ENCODE measurements at regions not wholly inside any gene's neighbourhood (a gene's known extent, or its start where the extent isn't known, plus 50 kb on each side); places are given as distances from the start of the nearest gene placed in this dataset.
"Not testable (repeated sequence)": the region's sequence is repeated elsewhere in the genome, so short reads cannot be mapped to it uniquely, and the experiment has no call there.

GRCh38 chr6:4225161-4225872 lies 89.9 kb upstream of the ECI2 start:
- H3K36me3 Mint-ChIP-seq (ENCODE audit: low read depth) = no peaks in the 10 kb centered on the region
- no peak overlapping the region for H3K27ac ChIP-seq (ENCODE audit: low read depth, low read length)
- H3K27ac Mint-ChIP-seq = no peak overlapping the region
- no peaks in the 10 kb centered on the region for H3K9me3 Mint-ChIP-seq
- no peaks in the 10 kb centered on the region for H3K27me3 Mint-ChIP-seq (ENCODE audit: insufficient read depth)
- no peaks in the 10 kb centered on the region for H3K36me3 ChIP-seq (ENCODE audit: control insufficient read depth, insufficient read depth, low read length)
- no peaks in the 10 kb centered on the region for H3K27me3 ChIP-seq (ENCODE audit: control insufficient read depth, insufficient read depth, low read length, poor library complexity, severe bottlenecking)
- H3K4me3 Mint-ChIP-seq = no peak overlapping the region
- H3K9ac ChIP-seq (ENCODE audit: extremely low read depth, low read length, poor library complexity, severe bottlenecking) = no peak overlapping the region
- no peak overlapping the region for H3K4me3 ChIP-seq (ENCODE audit: low read length)
- TF ChIP-seq, protein P1, sequence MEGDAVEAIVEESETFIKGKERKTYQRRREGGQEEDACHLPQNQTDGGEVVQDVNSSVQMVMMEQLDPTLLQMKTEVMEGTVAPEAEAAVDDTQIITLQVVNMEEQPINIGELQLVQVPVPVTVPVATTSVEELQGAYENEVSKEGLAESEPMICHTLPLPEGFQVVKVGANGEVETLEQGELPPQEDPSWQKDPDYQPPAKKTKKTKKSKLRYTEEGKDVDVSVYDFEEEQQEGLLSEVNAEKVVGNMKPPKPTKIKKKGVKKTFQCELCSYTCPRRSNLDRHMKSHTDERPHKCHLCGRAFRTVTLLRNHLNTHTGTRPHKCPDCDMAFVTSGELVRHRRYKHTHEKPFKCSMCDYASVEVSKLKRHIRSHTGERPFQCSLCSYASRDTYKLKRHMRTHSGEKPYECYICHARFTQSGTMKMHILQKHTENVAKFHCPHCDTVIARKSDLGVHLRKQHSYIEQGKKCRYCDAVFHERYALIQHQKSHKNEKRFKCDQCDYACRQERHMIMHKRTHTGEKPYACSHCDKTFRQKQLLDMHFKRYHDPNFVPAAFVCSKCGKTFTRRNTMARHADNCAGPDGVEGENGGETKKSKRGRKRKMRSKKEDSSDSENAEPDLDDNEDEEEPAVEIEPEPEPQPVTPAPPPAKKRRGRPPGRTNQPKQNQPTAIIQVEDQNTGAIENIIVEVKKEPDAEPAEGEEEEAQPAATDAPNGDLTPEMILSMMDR (conservative IDR thresholded peaks at IDR 0.05) = peak; percentile 45
- H3K4me1 Mint-ChIP-seq = peaks cover 3% of the 10 kb centered on the region
- DNase-seq = peak; percentile 68
- no peaks in the 10 kb centered on the region for H3K4me1 ChIP-seq (ENCODE audit: control insufficient read depth, insufficient read depth, low read length)
- H3K9me3 ChIP-seq (ENCODE audit: control insufficient read depth, low read length) = peaks cover 4% of the 10 kb centered on the region
- WGBS, 2 experiments (ENCODE audit: insufficient coverage in 1 of 2, insufficient read length in 1 of 2) = 91 to 93% methylated on average over 6 to 9 of the region's 9 CpGs

DNA sequence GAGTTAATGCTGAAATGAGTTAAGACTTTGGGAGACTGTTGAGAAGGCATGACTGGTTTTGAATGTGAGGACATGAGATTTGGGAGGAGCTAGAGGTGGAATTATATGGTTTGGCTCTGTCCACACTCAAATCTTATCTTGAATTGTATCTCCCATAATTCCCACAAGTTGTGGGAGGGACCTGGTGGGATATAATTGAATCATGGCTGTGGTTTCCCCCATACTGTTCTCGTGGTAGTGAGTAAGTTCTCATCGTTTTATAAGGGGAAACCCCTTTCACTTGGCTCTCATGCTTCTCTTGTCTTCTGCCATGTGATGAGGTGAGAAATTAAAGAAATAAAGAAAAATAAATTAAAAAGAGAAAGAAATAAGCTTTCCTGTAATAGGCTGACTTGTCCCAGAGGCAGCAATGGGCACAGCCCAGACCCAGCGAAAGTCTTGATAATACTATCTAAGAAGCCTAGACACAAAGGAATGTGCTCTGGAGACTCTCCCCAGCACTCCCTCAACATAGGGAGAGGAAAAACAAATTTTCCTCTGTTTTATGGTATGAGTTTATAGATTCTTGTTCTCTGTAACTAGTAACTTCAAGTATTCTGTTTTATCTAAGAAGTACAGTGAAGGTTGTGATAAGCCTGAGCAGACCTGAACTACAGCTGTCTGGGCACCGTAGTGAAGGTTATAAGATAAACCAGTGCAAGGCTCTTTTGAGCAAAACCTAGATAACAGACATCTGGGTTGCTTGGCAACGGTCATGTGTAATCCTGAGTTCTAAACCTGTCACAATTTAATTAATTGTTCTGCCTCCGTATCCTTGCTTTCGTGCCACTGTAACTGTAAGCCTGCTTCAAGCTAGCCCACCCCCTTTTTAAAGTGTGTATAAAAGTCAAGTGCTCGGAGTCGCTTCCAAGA lies 88.9 kb upstream of the ECI2 start:
- no peak overlapping the region for H3K4me3 ChIP-seq (ENCODE audit: low read length)
- H3K27ac Mint-ChIP-seq = no peak overlapping the region
- H3K9me3 ChIP-seq (ENCODE audit: control insufficient read depth, low read length) = peaks cover 4% of the 10 kb centered on the region
- no peak overlapping the region for H3K27ac ChIP-seq (ENCODE audit: low read depth, low read length)
- DNase-seq = no peak
- no peaks in the 10 kb centered on the region for H3K36me3 ChIP-seq (ENCODE audit: control insufficient read depth, insufficient read depth, low read length)
- 84% methylated on average over 7 to 9 of the region's 9 CpGs for WGBS, 2 experiments (ENCODE audit: insufficient coverage in 1 of 2, insufficient read length in 1 of 2)
- no peaks in the 10 kb centered on the region for H3K4me1 ChIP-seq (ENCODE audit: control insufficient read depth, insufficient read depth, low read length)
- no peaks in the 10 kb centered on the region for H3K9me3 Mint-ChIP-seq
- no peak overlapping the region for H3K9ac ChIP-seq (ENCODE audit: extremely low read depth, low read length, poor library complexity, severe bottlenecking)
- H3K4me3 Mint-ChIP-seq = no peak overlapping the region
- H3K4me1 Mint-ChIP-seq = peaks cover 3% of the 10 kb centered on the region
- no peaks in the 10 kb centered on the region for H3K27me3 ChIP-seq (ENCODE audit: control insufficient read depth, insufficient read depth, low read length, poor library complexity, severe bottlenecking)
- no peaks in the 10 kb centered on the region for H3K27me3 Mint-ChIP-seq (ENCODE audit: insufficient read depth)
- TF ChIP-seq, protein P1 (conservative IDR thresholded peaks at IDR 0.05) = no peak
- H3K36me3 Mint-ChIP-seq (ENCODE audit: low read depth) = no peaks in the 10 kb centered on the region

DNA sequence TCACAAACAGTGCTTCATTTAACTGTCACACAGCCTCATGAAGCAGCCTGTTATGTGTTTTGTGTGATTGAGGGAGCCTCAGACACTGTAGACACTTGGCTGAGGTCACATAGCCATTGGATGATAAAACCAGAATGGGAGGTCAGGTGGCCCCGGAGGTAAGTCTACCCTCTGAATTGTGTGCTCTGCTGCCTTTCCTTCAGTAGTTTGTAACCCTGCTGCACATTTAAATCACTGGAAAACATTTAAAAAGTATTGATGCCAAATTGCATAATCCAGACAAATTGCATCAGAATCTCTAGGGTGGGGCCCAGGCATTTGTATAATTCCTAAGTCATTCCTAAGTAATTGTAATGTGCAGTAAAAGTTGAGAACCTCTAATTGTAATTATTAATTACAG lies 85.2 kb upstream of the ECI2 start:
- H3K27me3 ChIP-seq (ENCODE audit: control insufficient read depth, insufficient read depth, low read length, poor library complexity, severe bottlenecking) = no peaks in the 10 kb centered on the region
- Mint-ChIP-seq H3K27ac (no peak overlapping the region), H3K9me3 (peaks cover 11% of the 10 kb centered on the region), H3K4me3 (no peak overlapping the region), H3K36me3 (ENCODE audit: low read depth) (no peaks in the 10 kb centered on the region), H3K27me3 (ENCODE audit: insufficient read depth) (no peaks in the 10 kb centered on the region), H3K4me1 (no peaks in the 10 kb centered on the region)
- H3K4me1 ChIP-seq (ENCODE audit: control insufficient read depth, insufficient read depth, low read length) = no peaks in the 10 kb centered on the region
- no peaks in the 10 kb centered on the region for H3K9me3 ChIP-seq (ENCODE audit: control insufficient read depth, low read length)
- WGBS, 2 experiments (ENCODE audit: insufficient coverage in 1 of 2, insufficient read length in 1 of 2) = 94 to 100% methylated on average over 1 of the region's 1 CpG
- H3K4me3 ChIP-seq (ENCODE audit: low read length) = no peak overlapping the region
- H3K27ac ChIP-seq (ENCODE audit: low read depth, low read length) = no peak overlapping the region
- DNase-seq = no peak
- TF ChIP-seq, protein P1 (conservative IDR thresholded peaks at IDR 0.05) = no peak
- H3K36me3 ChIP-seq (ENCODE audit: control insufficient read depth, insufficient read depth, low read length) = no peaks in the 10 kb centered on the region
- no peak overlapping the region for H3K9ac ChIP-seq (ENCODE audit: extremely low read depth, low read length, poor library complexity, severe bottlenecking)

- not testable (repeated sequence) for H3K9ac ChIP-seq (ENCODE audit: extremely low read depth, low read length, poor library complexity, severe bottlenecking); H3K4me3 ChIP-seq (ENCODE audit: low read length); DNase-seq; H3K27ac Mint-ChIP-seq; H3K4me3 Mint-ChIP-seq; H3K4me1 ChIP-seq (ENCODE audit: control insufficient read depth, insufficient read depth, low read length); H3K4me1 Mint-ChIP-seq; H3K27me3 Mint-ChIP-seq (ENCODE audit: insufficient read depth); H3K27ac ChIP-seq (ENCODE audit: low read depth, low read length); H3K36me3 ChIP-seq (ENCODE audit: control insufficient read depth, insufficient read depth, low read length); H3K36me3 Mint-ChIP-seq (ENCODE audit: low read depth); H3K27me3 ChIP-seq (ENCODE audit: control insufficient read depth, insufficient read depth, low read length, poor library complexity, severe bottlenecking)
- H3K9me3 ChIP-seq (ENCODE audit: control insufficient read depth, low read length) = peaks cover 13% of the 10 kb centered on the region
- peaks cover 29% of the 10 kb centered on the region for H3K9me3 Mint-ChIP-seq
- 83 to 89% methylated on average over 2 to 3 of the region's 3 CpGs for WGBS, 2 experiments (ENCODE audit: insufficient coverage in 1 of 2, insufficient read length in 1 of 2)
These were observed 83.4 kb upstream of the ECI2 start for GRCh38 chr6:4218619-4219317.

Data from endodermal cell (in vitro differentiated cells).